ENCODE measurements at regions not wholly inside any gene's neighbourhood (a gene's known extent, or its start where the extent isn't known, plus 50 kb on each side); places are given as distances from the start of the nearest gene placed in this dataset.

GRCh38 chr2:193868132-193868531 is 1673.4 kb upstream of the TMEFF2 start:
- no peak for TF ChIP-seq CTCF (IDR thresholded peaks at IDR 0.05)
- no peak for TF ChIP-seq POLR2AphosphoS5 (IDR thresholded peaks at IDR 0.05)
- no peak for TF ChIP-seq POLR2A (IDR thresholded peaks at IDR 0.05)
- TF ChIP-seq EP300 (IDR thresholded peaks at IDR 0.05): no peak

Data from suprapubic skin (tissue), 4 donors.